Neuronal stem cell (in vitro differentiated cells): ENCODE measurements at regions not wholly inside any gene's neighbourhood (a gene's known extent, or its start where the extent isn't known, plus 50 kb on each side); places are given as distances from the start of the nearest gene placed in this dataset.

Experiments used
- DNase-seq: peaks from one replicate; pipeline ENCODE4 v3.0.0-alpha.2; 2013; ENCODE audit warnings: low spot score
- H2AFZ ChIP-seq: one replicate; pipeline ENCODE4 v1.6.1; 2013; ENCODE audit warnings: mild to moderate bottlenecking, low read length, inconsistent platforms
- H2AK5ac ChIP-seq: 2 replicates; pipeline ENCODE4 v1.6.1; 2013; ENCODE audit warnings: low read depth, mild to moderate bottlenecking, inconsistent platforms, low read length, moderate library complexity, mixed read lengths
- H2BK120ac ChIP-seq: 2 replicates; pipeline ENCODE4 v1.6.1; 2013; ENCODE audit warnings: low read depth, mild to moderate bottlenecking, inconsistent platforms, low read length, moderate library complexity, mixed read lengths
- H2BK12ac ChIP-seq: one replicate; pipeline ENCODE4 v1.6.1; 2013; ENCODE audit warnings: low read length, inconsistent platforms
- H2BK15ac ChIP-seq: 2 replicates; pipeline ENCODE4 v1.6.1; 2013; ENCODE audit warnings: mild to moderate bottlenecking, low read length, inconsistent platforms, mixed read lengths
- H2BK5ac ChIP-seq: one replicate; pipeline ENCODE4 v1.6.1; 2013; ENCODE audit warnings: inconsistent platforms, mild to moderate bottlenecking, low read length, moderate library complexity
- H3K14ac ChIP-seq: one replicate; pipeline ENCODE4 v1.6.1; 2013; ENCODE audit warnings: low read length, inconsistent platforms
- H3K18ac ChIP-seq: 2 replicates; pipeline ENCODE4 v1.6.1; 2013; ENCODE audit warnings: low read length, inconsistent platforms
- H3K23ac ChIP-seq: 2 replicates; pipeline ENCODE4 v1.6.1; 2013; ENCODE audit warnings: low read depth, mild to moderate bottlenecking, mixed read lengths, low read length, inconsistent platforms; ENCODE audit not compliant: poor library complexity
- H3K27ac ChIP-seq: replicated peaks from 3 replicates; pipeline ENCODE4 v1.5.1; 2013; ENCODE audit warnings: low read length, inconsistent platforms
- H3K27me3 ChIP-seq, 3 experiments: 2 replicates each; pipeline ENCODE4 v1.6.1; 2013; ENCODE audit warnings: low read length in 3 of 3, mild to moderate bottlenecking in 2 of 3, inconsistent platforms in 1 of 3, low read depth in 1 of 3, mixed read lengths in 1 of 3, moderate library complexity in 1 of 3; ENCODE audit not compliant: control insufficient read depth in 3 of 3, insufficient read depth in 3 of 3
- H3K36me3 ChIP-seq, 2 donors: replicated peaks in 1 of 2; 2 replicates each; pipeline ENCODE4 v1.6.1; 2013; ENCODE audit warnings: low read length in 2 of 2; ENCODE audit not compliant: control insufficient read depth in 2 of 2, insufficient read depth in 2 of 2
- H3K4ac ChIP-seq: 2 replicates; pipeline ENCODE4 v1.6.1; 2013; ENCODE audit warnings: inconsistent platforms, mild to moderate bottlenecking, low read length, moderate library complexity
- H3K4me1 ChIP-seq, 2 donors: 1 replicate in 1 of 2; 2 replicates in 1 of 2; pipeline ENCODE4 v1.6.1; 2013; ENCODE audit warnings: low read length in 2 of 2, low read depth in 1 of 2; ENCODE audit not compliant: control insufficient read depth in 2 of 2, insufficient read depth in 1 of 2
- H3K4me2 ChIP-seq: one replicate; pipeline ENCODE4 v1.6.1; 2013; ENCODE audit warnings: mild to moderate bottlenecking, low read length, inconsistent platforms; ENCODE audit not compliant: insufficient read depth, poor library complexity, severe bottlenecking
- H3K4me3 ChIP-seq, 2 donors: 2 replicates each; pipeline ENCODE4 v1.5.1; 2013; ENCODE audit warnings: low read length in 2 of 2, mild to moderate bottlenecking in 2 of 2, inconsistent platforms in 1 of 2, moderate library complexity in 1 of 2
- H3K79me1 ChIP-seq: one replicate; pipeline ENCODE4 v1.6.1; 2013; ENCODE audit warnings: low read depth, mild to moderate bottlenecking, inconsistent platforms, low read length, moderate library complexity
- H3K9ac ChIP-seq: one replicate; pipeline ENCODE4 v1.6.1; 2013; ENCODE audit warnings: mild to moderate bottlenecking, low read depth, low read length, inconsistent platforms; ENCODE audit not compliant: poor library complexity
- H3K9me3 ChIP-seq, 2 donors: replicated peaks in 1 of 2; 2 replicates each; pipeline versions ENCODE3 to v1.6.1; 2013; ENCODE audit warnings: low read length in 2 of 2, mild to moderate bottlenecking in 2 of 2, inconsistent platforms in 1 of 2, low read depth in 1 of 2, mixed read lengths in 1 of 2, moderate library complexity in 1 of 2; ENCODE audit not compliant: control insufficient read depth in 2 of 2, insufficient read depth in 1 of 2
- H4K8ac ChIP-seq: one replicate; pipeline ENCODE4 v1.6.1; 2013; ENCODE audit warnings: low read depth, mild to moderate bottlenecking, inconsistent platforms, low read length, moderate library complexity
- H4K91ac ChIP-seq: one replicate; pipeline ENCODE4 v1.6.1; 2013; ENCODE audit warnings: low read length, low read depth, mild to moderate bottlenecking, inconsistent platforms; ENCODE audit not compliant: poor library complexity
- WGBS, 2 donors: extraction: QIAGEN DNeasy Blood & Tissue Kit; methylation state at CpG; one replicate each; pipeline ENCODE4 v1.1.7; 2013; ENCODE audit warnings: missing lambda C conversion rate in 2 of 2, mixed read lengths in 1 of 2; ENCODE audit not compliant: insufficient read length in 2 of 2, insufficient replicate concordance in 1 of 2; ENCODE audit errors: extremely low coverage in 2 of 2; 5-methylcytosine and 5-hydroxymethylcytosine counted together

GRCh38 chr16:85504242-85504641, 108.9 kb upstream of the GSE1 start:
- Histone ChIP-seq H3K9ac (no peak overlapping the region), H3K9me3 (no peaks in the 10 kb centered on the region), H2AFZ (no peak overlapping the region), H4K91ac (no peak overlapping the region), H3K4me2 (no peak overlapping the region), H2BK5ac (no peak overlapping the region), H3K14ac (peak overlapping the region; percentile 17), H3K18ac (peak overlapping the region; percentile 56), H3K27ac (no peak overlapping the region), H3K4ac (no peak overlapping the region), H2BK15ac (no peak overlapping the region), H4K8ac (no peak overlapping the region), H3K36me3 (no peaks in the 10 kb centered on the region), H2AK5ac (peak overlapping the region; percentile 84), H3K23ac (no peak overlapping the region), H3K27me3 (no peaks in the 10 kb centered on the region), H3K79me1 (peaks cover 2% of the 10 kb centered on the region), H3K4me3 (no peak overlapping the region), H2BK12ac (no peak overlapping the region), H3K4me1 (peaks cover 2 to 22% of the 10 kb centered on the region in 2 donors), H2BK120ac (no peak overlapping the region)
- DNase-seq, result no peak
- no CpG with 5 or more reads among the region's 9 CpGs for WGBS, 2 donors

- H3K27me3 ChIP-seq, result no peaks in the 10 kb centered on the region
- H3K9ac ChIP-seq, result no peak overlapping the region
- H2BK15ac ChIP-seq, result no peak overlapping the region
- H3K27ac ChIP-seq, result no peak overlapping the region
- no peak overlapping the region for H4K91ac ChIP-seq
- no peak overlapping the region for H4K8ac ChIP-seq
- H2AK5ac ChIP-seq, result peak overlapping the region; percentile 82
- H3K4me2 ChIP-seq, result no peak overlapping the region
- no peak overlapping the region for H2AFZ ChIP-seq
- no peaks in the 10 kb centered on the region for H3K36me3 ChIP-seq
- H3K23ac ChIP-seq, result no peak overlapping the region
- no peaks in the 10 kb centered on the region for H3K9me3 ChIP-seq
- peaks cover 5 to 33% of the 10 kb centered on the region in 2 donors for H3K4me1 ChIP-seq
- H2BK120ac ChIP-seq, result no peak overlapping the region
- H3K14ac ChIP-seq, result no peak overlapping the region
- no CpG with 5 or more reads among the region's 20 CpGs for WGBS, 2 donors
- peaks cover 2% of the 10 kb centered on the region for H3K79me1 ChIP-seq
- no peak overlapping the region for H3K4me3 ChIP-seq
- no peak overlapping the region for H2BK5ac ChIP-seq
- no peak overlapping the region for H3K18ac ChIP-seq
- no peak overlapping the region for H3K4ac ChIP-seq
- no peak overlapping the region for H2BK12ac ChIP-seq
- no peak for DNase-seq
Observed at GRCh38 chr16:85505794-85506634, 107.1 kb upstream of the GSE1 start.

GRCh38 chr16:85506635-85506911, 106.5 kb upstream of the GSE1 start:
- Histone ChIP-seq H3K27ac (no peak overlapping the region), H3K36me3 (no peaks in the 10 kb centered on the region), H2BK15ac (no peak overlapping the region), H2AFZ (no peak overlapping the region), H3K23ac (no peak overlapping the region), H3K4ac (no peak overlapping the region), H2AK5ac (peak overlapping the region; percentile 82), H2BK120ac (no peak overlapping the region), H4K8ac (no peak overlapping the region), H3K4me3 (no peak overlapping the region), H3K4me1 (peaks cover 5 to 33% of the 10 kb centered on the region in 2 donors), H3K18ac (no peak overlapping the region), H3K9me3 (no peaks in the 10 kb centered on the region), H3K27me3 (no peaks in the 10 kb centered on the region), H4K91ac (no peak overlapping the region), H3K4me2 (no peak overlapping the region), H2BK5ac (no peak overlapping the region), H3K14ac (no peak overlapping the region), H3K79me1 (peaks cover 2% of the 10 kb centered on the region), H3K9ac (no peak overlapping the region), H2BK12ac (no peak overlapping the region)
- WGBS, 2 donors, result no CpG with 5 or more reads among the region's 8 CpGs
- no peak for DNase-seq

GRCh38 chr16:85507342-85507741, 105.8 kb upstream of the GSE1 start:
- Histone ChIP-seq H2AK5ac (peak overlapping the region; percentile 83), H3K23ac (no peak overlapping the region), H3K4me3 (no peak overlapping the region), H2BK5ac (no peak overlapping the region), H3K27me3 (no peaks in the 10 kb centered on the region), H3K18ac (peak overlapping the region; percentile 41), H4K91ac (no peak overlapping the region), H2AFZ (no peak overlapping the region), H3K79me1 (peaks cover 2% of the 10 kb centered on the region), H3K4me1 (peaks cover 7 to 33% of the 10 kb centered on the region in 2 donors), H3K4ac (no peak overlapping the region), H3K9me3 (no peaks in the 10 kb centered on the region), H2BK12ac (no peak overlapping the region), H4K8ac (no peak overlapping the region), H3K14ac (peak overlapping the region; percentile 31), H3K27ac (no peak overlapping the region), H2BK15ac (no peak overlapping the region), H3K9ac (peak overlapping the region; percentile 44), H2BK120ac (peak overlapping the region; percentile 82), H3K4me2 (no peak overlapping the region), H3K36me3 (no peaks in the 10 kb centered on the region)
- WGBS, 2 donors, result no CpG with 5 or more reads among the region's 8 CpGs
- no peak for DNase-seq
